GM18526 (cell line): ENCODE measurements at regions not wholly inside any gene's neighbourhood (a gene's known extent, or its start where the extent isn't known, plus 50 kb on each side); places are given as distances from the start of the nearest gene placed in this dataset.

Source experiments
- POLR2A ChIP-seq: IDR thresholded peaks from 3 replicates; pipeline ENCODE4 v1.6.1; 2011; ENCODE audit not compliant: insufficient read length; ENCODE audit errors: extremely low read depth

DNA sequence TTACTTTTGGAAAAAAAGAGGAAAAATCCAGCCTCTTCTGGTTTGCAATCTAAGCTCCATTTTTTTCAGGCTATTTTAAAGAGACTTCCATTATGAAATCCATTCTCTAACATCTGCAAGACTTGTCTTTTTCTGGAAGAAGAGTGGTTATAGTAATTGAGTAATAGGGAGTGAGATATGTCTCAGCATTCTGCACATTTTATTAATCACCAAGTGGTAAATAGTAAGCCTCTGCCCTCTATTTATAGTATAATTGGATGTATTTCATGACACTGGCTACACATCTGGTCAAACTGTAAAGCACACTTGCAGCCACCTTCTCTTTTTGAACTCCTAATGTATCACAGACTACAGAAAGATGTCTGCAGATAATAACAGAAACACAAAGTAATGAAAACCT is 391.1 kb downstream of the ETS1 start:
- no peak for TF ChIP-seq POLR2A

DNA sequence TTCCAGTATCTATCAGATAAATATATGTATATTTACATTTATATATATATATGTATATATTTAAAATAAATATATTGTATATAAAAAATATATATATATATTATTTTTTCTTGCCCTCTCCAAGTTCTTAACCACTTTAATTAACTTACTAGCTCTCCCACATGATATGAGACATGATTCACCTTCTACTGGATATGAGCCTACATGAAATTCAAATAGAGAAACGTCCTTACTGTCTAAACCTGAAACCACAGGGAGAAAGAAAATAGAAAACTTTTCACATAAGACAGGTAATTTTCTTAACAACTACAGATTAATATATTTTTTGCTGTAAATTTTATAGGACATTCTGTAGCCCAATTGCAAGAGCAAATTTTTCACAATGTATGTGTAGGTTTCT is 391.6 kb downstream of the ETS1 start:
- TF ChIP-seq POLR2A, result no peak

DNA sequence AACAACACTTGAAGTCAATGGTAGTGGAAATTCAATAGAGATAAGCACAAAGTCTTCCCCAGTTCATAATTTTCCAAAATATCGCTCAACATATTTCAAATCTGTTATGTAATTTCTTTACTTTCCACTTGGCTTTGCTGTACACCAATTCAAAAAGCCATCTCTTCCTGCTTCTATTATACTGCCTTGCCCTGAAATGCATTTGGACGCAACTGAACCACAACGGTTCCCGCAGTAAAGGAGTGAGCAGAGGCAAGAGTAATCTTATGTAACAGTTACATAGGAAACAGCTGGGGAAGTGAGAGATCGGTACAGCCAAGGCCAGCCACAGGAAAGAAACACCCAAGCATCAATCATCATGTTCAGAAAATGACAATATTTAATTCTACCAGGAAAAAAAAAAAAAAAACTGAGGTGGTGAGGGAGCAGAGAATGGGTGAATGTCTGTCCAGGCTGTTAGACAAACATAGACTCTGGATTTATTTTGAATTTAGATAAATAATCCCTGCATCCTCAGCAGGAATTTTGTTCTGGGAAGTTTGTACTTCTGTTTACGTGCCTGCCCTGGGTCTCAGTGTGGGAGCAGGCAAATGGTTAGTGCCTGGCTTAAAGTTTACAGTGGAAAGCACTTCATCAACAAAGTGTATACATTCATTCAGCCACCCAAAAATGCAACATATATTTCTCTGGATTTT is 392.2 kb downstream of the ETS1 start:
- no peak for TF ChIP-seq POLR2A

DNA sequence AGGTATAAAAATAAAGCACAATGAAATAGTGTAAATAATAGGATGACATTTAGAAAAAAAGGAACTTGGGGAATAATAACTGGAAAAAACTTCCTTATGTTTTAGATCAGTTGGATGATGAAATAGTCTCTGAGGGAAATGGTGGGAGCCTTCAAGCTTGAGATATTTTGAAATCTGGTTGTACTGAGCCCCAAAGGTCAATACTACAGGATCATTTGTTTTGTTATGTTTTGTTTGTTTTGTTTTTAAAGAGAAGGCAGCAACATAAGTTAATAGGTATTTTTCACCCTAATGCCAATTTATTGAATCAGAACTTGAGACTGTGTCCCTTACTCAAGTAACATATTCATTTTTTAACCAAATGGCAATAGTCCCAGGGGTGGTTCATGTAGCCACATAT is 393.1 kb downstream of the ETS1 start:
- TF ChIP-seq POLR2A, result no peak

- TF ChIP-seq POLR2A, result no peak
Measured at GRCh38 chr11:128193615-128194014, 393.7 kb downstream of the ETS1 start.

GRCh38 chr11:128190312-128190711 is 397.0 kb downstream of the ETS1 start:
- TF ChIP-seq POLR2A, result no peak

GRCh38 chr11:128189823-128190222 is 397.5 kb downstream of the ETS1 start:
- TF ChIP-seq POLR2A, result no peak

- no peak for TF ChIP-seq POLR2A
Measured at GRCh38 chr11:128188346-128189004, 398.9 kb downstream of the ETS1 start.

DNA sequence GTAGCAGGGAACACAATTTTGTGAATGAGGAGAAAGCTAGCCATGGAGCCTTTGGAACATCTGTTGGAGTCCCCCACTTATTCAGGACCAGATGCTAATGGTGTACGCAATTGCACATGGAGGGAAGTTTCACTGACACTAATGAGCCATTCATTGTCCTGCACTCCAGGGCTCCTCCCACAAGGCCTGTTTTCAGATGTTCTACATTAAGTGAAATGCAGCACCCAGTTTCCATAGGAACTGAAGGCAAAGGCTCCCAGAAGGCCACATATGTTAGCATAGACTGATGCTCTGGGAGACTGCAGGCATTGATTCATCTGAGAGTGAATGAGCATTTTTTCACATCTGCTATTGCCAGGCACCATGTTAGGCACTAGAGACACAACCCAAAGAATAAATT is 399.5 kb downstream of the ETS1 start:
- TF ChIP-seq POLR2A, result no peak

- no peak for TF ChIP-seq POLR2A
Measured at GRCh38 chr11:128187377-128187776, 400.0 kb downstream of the ETS1 start.

DNA sequence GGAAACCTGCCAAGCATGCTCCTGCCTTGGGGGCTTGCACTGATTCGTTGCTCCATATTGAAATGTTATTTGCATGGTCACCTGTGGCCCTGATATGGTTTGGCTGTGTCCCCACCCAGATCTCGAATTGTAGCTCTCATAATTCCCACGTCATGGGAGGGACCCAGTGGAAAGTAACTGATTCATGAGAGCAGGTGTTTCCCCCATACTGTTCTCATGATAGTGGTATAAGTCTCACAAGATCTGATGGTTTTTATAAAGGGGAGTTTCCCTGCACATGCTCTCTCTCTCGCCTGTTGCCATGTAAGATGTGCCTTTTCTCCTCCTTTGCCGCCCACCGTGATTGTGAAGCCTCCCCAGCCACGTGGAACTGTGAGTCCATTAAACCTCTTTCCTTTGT is 402.4 kb downstream of the ETS1 start:
- TF ChIP-seq POLR2A, result no peak

DNA sequence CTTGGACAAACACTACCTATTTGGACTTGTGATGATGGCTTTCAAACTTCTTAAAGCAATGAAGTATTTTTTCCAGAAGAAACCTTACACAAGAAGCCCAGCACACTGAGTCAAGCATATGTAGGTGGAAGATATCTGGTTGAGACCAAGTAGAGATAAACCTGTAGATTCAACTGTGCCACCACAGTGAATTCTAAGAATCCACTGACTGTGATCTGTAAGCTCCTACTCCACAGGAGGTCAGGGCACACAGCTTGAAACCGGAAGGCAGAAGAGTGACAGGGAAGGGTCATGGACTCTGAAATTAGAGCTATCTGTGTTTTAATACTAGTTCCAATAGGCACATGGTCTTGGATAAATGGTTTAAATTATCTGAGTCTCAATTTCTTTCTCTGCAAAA is 404.5 kb downstream of the ETS1 start:
- no peak for TF ChIP-seq POLR2A

DNA sequence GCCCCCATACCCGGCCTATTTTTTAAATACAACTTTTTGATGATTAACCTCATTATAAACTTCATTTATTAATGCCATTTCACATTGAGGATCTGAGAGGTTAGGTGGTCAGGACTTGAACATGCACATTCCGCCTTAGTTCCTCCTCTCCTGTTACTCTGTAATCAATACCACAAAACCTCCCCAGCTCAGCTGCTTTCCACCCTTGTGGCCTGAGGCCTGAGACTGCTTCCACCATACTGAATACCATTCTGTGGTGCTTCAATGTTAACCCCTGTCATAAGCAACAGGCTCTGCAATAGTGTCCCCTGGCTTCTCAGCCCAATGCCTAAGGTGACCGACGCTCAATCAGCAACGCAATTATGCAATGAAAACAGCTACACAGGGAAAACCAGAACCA is 405.4 kb downstream of the ETS1 start:
- no peak for TF ChIP-seq POLR2A

- no peak for TF ChIP-seq POLR2A
Measured at GRCh38 chr11:128181088-128181480, 406.3 kb downstream of the ETS1 start.

DNA sequence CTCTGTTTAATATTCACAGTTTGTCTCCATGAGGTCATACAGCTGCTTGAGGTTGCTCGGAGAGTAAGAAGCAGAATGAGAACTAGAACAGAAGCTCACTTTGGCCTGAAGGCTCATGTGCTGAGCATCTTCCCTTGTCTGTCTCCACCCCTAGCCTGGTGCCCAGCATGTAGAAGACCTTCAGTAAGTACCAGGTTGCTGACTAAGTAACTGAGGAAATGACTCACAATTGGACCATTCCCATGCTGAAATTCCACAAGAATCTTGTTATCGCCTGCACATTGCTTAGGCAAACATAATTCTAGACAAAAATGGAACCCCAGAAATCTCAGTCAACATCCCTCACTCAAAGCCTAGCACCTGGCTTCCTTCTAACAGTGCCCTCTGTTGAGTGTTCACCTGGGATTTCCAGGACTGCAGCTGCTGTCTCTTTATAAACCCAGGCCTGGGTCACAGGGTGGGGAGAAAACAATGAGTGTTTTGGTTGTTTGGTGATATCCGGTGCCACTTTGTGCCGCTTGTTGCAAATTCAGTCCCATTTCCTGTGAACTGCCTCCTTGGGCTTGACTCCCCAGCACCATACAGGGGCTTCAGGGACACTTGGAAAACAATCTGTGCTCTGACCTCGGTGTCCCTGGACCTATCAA is 406.8 kb downstream of the ETS1 start:
- TF ChIP-seq POLR2A, result no peak

DNA sequence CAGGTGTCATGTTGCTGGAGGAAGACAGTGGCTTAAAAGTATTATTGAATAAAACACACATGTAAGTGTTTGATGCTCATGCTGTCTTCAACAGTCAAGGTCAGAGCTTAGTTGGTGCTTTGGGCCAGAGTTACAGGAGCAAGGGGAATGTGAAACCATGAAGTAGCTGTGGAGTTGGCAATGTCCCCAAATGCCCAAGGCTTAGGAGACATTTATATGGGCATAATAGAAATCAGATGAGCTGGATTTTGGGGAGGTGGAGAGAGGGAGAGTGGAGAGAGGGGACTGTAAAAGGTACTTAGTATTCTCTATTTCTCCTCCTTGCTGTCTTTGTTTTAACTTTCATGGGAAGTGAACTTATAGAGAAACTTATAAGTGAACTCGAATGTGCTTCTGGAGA is 407.8 kb downstream of the ETS1 start:
- no peak for TF ChIP-seq POLR2A
